ENCODE measurements at regions not wholly inside any gene's neighbourhood (a gene's known extent, or its start where the extent isn't known, plus 50 kb on each side); places are given as distances from the start of the nearest gene placed in this dataset.

- TF ChIP-seq KDM5B (CRISPR knock-in tag; IDR thresholded peaks at IDR 0.05; ENCODE audit: borderline replicate concordance) = no peak
- no peak for TF ChIP-seq GATAD2A (CRISPR knock-in tag; IDR thresholded peaks at IDR 0.05)
These were observed 72.6 kb upstream of the SERP2 start (continued) for GRCh38 chr13:44300895-44301638.

GRCh38 chr13:44301639-44302015, 72.0 kb upstream of the SERP2 start:
- no peak overlapping the region for H3K27ac ChIP-seq (ENCODE audit: extremely low read length, insufficient read depth, low read length)
- FAIRE-seq = no peak
- H3K79me2 ChIP-seq (ENCODE audit: insufficient read depth, low read length) = no peaks in the 10 kb centered on the region
- H4K20me1 ChIP-seq (ENCODE audit: insufficient read depth, low read length) = no peaks in the 10 kb centered on the region
- ChIA-PET CTCF (ENCODE audit: low intra/inter-chr PET ratio, low total read pairs) (no interaction called here), POLR2A (no interaction called here)
- TF ChIP-seq SNAPC4 (CRISPR knock-in tag; IDR thresholded peaks at IDR 0.05) (no peak), ZNF580 (CRISPR knock-in tag; IDR thresholded peaks at IDR 0.05; ENCODE audit: borderline replicate concordance, low read depth) (no peak), REL (CRISPR knock-in tag; conservative IDR thresholded peaks at IDR 0.05) (no peak), RCOR2 (CRISPR knock-in tag; IDR thresholded peaks at IDR 0.05) (no peak), ZNF792 (CRISPR knock-in tag; IDR thresholded peaks at IDR 0.05) (no peak), ZNF674 (CRISPR knock-in tag; IDR thresholded peaks at IDR 0.05; ENCODE audit: low read depth) (no peak), ATM (IDR thresholded peaks at IDR 0.05; ENCODE audit: borderline replicate concordance) (no peak), PBX3 (CRISPR knock-in tag; IDR thresholded peaks at IDR 0.05; ENCODE audit: borderline replicate concordance) (no peak), NR2F1 (CRISPR knock-in tag; IDR thresholded peaks at IDR 0.05) (no peak), U2AF1 (optimal IDR thresholded peaks at IDR 0.05; ENCODE audit: low read depth, low read length) (no peak)
- 0 out of 2 replicates have a peak, but pooled peaks cover 6% of the 10 kb centered on the region for H3K4me1 ChIP-seq (ENCODE audit: insufficient read depth, low read length)
- H3K9ac ChIP-seq (ENCODE audit: insufficient read depth, low read depth, low read length) = no peak overlapping the region
- WGBS (ENCODE audit: low lambda C conversion rate) = 61% methylated on average over 4 of the region's 4 CpGs
- H3K4me2 ChIP-seq (ENCODE audit: low read depth, low read length) = no peak overlapping the region
- BruUV-seq (replicated peaks) = no TSS peak
- no peaks in the 10 kb centered on the region for H3K36me3 ChIP-seq (replicated peaks in 1 of 2; ENCODE audit: control insufficient read depth in 1 of 2, insufficient read depth in 2 of 2, low read length in 2 of 2)
- intact Hi-C loops (cut with micrococcal nuclease; ENCODE audit: unreplicated experiment) = no loop called here
- H3K4me3 ChIP-seq (replicated peaks in 1 of 3; ENCODE audit: insufficient read depth in 1 of 3, low read depth in 2 of 3, low read length in 3 of 3) = no peak overlapping the region
- H3K9me3 ChIP-seq (ENCODE audit: low read length) = no peaks in the 10 kb centered on the region
- peaks cover 0 to 6% of the 10 kb centered on the region in 2 experiments; a peak in 2 of 5 replicates for H3K27me3 ChIP-seq (ENCODE audit: control insufficient read depth in 1 of 2, insufficient read depth in 2 of 2, low read length in 2 of 2)
- DNase-seq (ENCODE audit: low spot score) = no peak
- in situ Hi-C loops (cut with HindIII; ENCODE audit: extremely low pct_ligation_motif_present, low pct_unique_long_range_greater_than_20kb) = no loop called here
- no peak overlapping the region for H2AFZ ChIP-seq (ENCODE audit: low read length)
- no peak for ATAC-seq
